ENCODE measurements at regions not wholly inside any gene's neighbourhood (a gene's known extent, or its start where the extent isn't known, plus 50 kb on each side); places are given as distances from the start of the nearest gene placed in this dataset.
A peak's percentile ranks its signal among the peaks of the same experiment; 100 is the strongest.

DNA sequence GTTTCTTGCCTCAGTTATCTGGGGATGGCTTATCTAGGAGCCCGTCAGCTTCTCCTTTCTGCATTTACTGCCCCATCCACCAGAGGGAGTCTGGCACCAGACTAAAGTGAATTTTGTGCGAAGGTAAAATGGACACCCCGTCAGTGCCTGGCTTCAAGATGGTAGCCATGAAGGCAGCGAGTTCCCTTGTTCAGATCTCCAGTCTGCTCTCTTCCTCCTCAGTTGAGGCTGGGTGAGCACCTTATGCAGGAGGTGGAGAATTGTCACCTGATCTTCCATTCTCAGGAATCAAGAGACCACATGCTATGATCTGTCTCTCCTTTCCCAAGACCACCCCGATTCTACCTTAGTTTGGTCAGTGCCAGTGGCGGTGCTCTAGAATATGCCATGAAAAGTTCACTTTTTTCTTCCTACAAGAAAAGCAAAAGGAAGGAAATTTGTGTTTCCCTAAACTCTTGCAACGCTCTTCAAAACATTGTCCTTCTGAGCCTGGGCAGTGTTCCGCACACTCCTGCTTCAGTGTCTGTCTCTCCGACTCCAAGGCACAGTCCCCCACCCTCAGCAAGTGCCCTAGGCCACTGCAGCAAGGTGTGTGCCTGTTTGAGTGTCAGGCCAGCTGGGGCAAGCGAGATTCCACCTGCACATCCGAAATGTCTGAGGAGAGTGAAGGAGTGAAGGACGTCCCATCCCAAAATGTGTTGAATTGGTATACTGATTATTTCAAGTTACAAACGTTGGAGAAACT lies 168.6 kb downstream of the SS18 start:
- H3K4me3 ChIP-seq, result no peak overlapping the region
- H3K9me2 ChIP-seq (ENCODE audit: insufficient read depth), result peaks cover 4% of the 10 kb centered on the region
- H2AFZ ChIP-seq, result peak overlapping the region; percentile 99
- no peak overlapping the region for H3K4me3 Mint-ChIP-seq
- no peaks in the 10 kb centered on the region for H3K4me1 Mint-ChIP-seq
- H3K79me2 ChIP-seq (replicated peaks; ENCODE audit: insufficient read depth), result no peaks in the 10 kb centered on the region
- H3K4me1 ChIP-seq (ENCODE audit: insufficient read depth), result no peaks in the 10 kb centered on the region
- H3K4me2 ChIP-seq, result no peak overlapping the region
- DNase-seq (ENCODE audit: low spot score) (peak; percentile 84), ATAC-seq (peak; percentile 82)
- H3K27ac Mint-ChIP-seq, result no peak overlapping the region
- H3K27ac ChIP-seq (ENCODE audit: low read depth), result no peak overlapping the region
- peaks cover 10% of the 10 kb centered on the region for H3K9me3 Mint-ChIP-seq
- peaks cover 7% of the 10 kb centered on the region for H3K36me3 Mint-ChIP-seq (ENCODE audit: low read depth)
- H3K36me3 ChIP-seq (ENCODE audit: insufficient read depth), result no peaks in the 10 kb centered on the region
- TF ChIP-seq, protein P1, sequence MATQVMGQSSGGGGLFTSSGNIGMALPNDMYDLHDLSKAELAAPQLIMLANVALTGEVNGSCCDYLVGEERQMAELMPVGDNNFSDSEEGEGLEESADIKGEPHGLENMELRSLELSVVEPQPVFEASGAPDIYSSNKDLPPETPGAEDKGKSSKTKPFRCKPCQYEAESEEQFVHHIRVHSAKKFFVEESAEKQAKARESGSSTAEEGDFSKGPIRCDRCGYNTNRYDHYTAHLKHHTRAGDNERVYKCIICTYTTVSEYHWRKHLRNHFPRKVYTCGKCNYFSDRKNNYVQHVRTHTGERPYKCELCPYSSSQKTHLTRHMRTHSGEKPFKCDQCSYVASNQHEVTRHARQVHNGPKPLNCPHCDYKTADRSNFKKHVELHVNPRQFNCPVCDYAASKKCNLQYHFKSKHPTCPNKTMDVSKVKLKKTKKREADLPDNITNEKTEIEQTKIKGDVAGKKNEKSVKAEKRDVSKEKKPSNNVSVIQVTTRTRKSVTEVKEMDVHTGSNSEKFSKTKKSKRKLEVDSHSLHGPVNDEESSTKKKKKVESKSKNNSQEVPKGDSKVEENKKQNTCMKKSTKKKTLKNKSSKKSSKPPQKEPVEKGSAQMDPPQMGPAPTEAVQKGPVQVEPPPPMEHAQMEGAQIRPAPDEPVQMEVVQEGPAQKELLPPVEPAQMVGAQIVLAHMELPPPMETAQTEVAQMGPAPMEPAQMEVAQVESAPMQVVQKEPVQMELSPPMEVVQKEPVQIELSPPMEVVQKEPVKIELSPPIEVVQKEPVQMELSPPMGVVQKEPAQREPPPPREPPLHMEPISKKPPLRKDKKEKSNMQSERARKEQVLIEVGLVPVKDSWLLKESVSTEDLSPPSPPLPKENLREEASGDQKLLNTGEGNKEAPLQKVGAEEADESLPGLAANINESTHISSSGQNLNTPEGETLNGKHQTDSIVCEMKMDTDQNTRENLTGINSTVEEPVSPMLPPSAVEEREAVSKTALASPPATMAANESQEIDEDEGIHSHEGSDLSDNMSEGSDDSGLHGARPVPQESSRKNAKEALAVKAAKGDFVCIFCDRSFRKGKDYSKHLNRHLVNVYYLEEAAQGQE (IDR thresholded peaks at IDR 0.05; ENCODE audit: unreplicated experiment), result no peak
- TF ChIP-seq EZH2 (IDR thresholded peaks at IDR 0.05; ENCODE audit: low read depth, unreplicated experiment) (no peak), CREB1 (CRISPR knock-in tag; IDR thresholded peaks at IDR 0.05; ENCODE audit: low read depth) (no peak), ZNF331 (CRISPR knock-in tag; IDR thresholded peaks at IDR 0.05; ENCODE audit: low read depth) (no peak), POLR2AphosphoS5 (IDR thresholded peaks at IDR 0.05; ENCODE audit: low read depth) (no peak), NANOG (IDR thresholded peaks at IDR 0.05; ENCODE audit: borderline replicate concordance) (no peak), STAT1 (IDR thresholded peaks at IDR 0.05; ENCODE audit: unreplicated experiment) (no peak), ZNF114 (CRISPR knock-in tag; IDR thresholded peaks at IDR 0.05) (0 out of 2 replicates have a peak, but pooled peaks have one; percentile 22), EZH2phosphoT487 (IDR thresholded peaks at IDR 0.05; ENCODE audit: unreplicated experiment) (no peak)
- TF ChIP-seq, protein P2, sequence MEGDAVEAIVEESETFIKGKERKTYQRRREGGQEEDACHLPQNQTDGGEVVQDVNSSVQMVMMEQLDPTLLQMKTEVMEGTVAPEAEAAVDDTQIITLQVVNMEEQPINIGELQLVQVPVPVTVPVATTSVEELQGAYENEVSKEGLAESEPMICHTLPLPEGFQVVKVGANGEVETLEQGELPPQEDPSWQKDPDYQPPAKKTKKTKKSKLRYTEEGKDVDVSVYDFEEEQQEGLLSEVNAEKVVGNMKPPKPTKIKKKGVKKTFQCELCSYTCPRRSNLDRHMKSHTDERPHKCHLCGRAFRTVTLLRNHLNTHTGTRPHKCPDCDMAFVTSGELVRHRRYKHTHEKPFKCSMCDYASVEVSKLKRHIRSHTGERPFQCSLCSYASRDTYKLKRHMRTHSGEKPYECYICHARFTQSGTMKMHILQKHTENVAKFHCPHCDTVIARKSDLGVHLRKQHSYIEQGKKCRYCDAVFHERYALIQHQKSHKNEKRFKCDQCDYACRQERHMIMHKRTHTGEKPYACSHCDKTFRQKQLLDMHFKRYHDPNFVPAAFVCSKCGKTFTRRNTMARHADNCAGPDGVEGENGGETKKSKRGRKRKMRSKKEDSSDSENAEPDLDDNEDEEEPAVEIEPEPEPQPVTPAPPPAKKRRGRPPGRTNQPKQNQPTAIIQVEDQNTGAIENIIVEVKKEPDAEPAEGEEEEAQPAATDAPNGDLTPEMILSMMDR (conservative IDR thresholded peaks at IDR 0.05; ENCODE audit: low read depth in 2 of 2), result peak; percentile 76 to 86
- TF ChIP-seq, protein P3, sequence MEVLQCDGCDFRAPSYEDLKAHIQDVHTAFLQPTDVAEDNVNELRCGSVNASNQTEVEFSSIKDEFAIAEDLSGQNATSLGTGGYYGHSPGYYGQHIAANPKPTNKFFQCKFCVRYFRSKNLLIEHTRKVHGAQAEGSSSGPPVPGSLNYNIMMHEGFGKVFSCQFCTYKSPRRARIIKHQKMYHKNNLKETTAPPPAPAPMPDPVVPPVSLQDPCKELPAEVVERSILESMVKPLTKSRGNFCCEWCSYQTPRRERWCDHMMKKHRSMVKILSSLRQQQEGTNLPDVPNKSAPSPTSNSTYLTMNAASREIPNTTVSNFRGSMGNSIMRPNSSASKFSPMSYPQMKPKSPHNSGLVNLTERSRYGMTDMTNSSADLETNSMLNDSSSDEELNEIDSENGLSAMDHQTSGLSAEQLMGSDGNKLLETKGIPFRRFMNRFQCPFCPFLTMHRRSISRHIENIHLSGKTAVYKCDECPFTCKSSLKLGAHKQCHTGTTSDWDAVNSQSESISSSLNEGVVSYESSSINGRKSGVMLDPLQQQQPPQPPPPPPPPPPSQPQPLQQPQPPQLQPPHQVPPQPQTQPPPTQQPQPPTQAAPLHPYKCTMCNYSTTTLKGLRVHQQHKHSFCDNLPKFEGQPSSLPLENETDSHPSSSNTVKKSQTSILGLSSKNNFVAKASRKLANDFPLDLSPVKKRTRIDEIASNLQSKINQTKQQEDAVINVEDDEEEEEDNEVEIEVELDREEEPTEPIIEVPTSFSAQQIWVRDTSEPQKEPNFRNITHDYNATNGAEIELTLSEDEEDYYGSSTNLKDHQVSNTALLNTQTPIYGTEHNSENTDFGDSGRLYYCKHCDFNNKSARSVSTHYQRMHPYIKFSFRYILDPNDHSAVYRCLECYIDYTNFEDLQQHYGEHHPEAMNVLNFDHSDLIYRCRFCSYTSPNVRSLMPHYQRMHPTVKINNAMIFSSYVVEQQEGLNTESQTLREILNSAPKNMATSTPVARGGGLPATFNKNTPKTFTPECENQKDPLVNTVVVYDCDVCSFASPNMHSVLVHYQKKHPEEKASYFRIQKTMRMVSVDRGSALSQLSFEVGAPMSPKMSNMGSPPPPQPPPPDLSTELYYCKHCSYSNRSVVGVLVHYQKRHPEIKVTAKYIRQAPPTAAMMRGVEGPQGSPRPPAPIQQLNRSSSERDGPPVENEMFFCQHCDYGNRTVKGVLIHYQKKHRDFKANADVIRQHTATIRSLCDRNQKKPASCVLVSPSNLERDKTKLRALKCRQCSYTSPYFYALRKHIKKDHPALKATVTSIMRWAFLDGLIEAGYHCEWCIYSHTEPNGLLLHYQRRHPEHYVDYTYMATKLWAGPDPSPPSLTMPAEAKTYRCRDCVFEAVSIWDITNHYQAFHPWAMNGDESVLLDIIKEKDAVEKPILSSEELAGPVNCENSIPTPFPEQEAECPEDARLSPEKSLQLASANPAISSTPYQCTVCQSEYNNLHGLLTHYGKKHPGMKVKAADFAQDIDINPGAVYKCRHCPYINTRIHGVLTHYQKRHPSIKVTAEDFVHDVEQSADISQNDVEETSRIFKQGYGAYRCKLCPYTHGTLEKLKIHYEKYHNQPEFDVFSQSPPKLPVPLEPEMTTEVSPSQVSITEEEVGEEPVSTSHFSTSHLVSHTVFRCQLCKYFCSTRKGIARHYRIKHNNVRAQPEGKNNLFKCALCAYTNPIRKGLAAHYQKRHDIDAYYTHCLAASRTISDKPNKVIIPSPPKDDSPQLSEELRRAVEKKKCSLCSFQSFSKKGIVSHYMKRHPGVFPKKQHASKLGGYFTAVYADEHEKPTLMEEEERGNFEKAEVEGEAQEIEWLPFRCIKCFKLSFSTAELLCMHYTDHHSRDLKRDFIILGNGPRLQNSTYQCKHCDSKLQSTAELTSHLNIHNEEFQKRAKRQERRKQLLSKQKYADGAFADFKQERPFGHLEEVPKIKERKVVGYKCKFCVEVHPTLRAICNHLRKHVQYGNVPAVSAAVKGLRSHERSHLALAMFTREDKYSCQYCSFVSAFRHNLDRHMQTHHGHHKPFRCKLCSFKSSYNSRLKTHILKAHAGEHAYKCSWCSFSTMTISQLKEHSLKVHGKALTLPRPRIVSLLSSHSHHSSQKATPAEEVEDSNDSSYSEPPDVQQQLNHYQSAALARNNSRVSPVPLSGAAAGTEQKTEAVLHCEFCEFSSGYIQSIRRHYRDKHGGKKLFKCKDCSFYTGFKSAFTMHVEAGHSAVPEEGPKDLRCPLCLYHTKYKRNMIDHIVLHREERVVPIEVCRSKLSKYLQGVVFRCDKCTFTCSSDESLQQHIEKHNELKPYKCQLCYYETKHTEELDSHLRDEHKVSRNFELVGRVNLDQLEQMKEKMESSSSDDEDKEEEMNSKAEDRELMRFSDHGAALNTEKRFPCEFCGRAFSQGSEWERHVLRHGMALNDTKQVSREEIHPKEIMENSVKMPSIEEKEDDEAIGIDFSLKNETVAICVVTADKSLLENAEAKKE (CRISPR knock-in tag; IDR thresholded peaks at IDR 0.05), result no peak
- no peaks in the 10 kb centered on the region for H4K20me1 ChIP-seq (replicated peaks; ENCODE audit: insufficient read depth)
- peaks cover 3% of the 10 kb centered on the region for H3K27me3 Mint-ChIP-seq (ENCODE audit: insufficient read depth, low read depth, poor library complexity)
- no peaks in the 10 kb centered on the region for H3K27me3 ChIP-seq (ENCODE audit: insufficient read depth)
- H3F3A ChIP-seq (replicated peaks; ENCODE audit: low read depth), result no peaks in the 10 kb centered on the region

All from GM23338 (cell line).